ENCODE measurements at regions not wholly inside any gene's neighbourhood (a gene's known extent, or its start where the extent isn't known, plus 50 kb on each side); places are given as distances from the start of the nearest gene placed in this dataset.
A peak's percentile ranks its signal among the peaks of the same experiment; 100 is the strongest.

- H3K4me1 ChIP-seq (ENCODE audit: low read depth) = no peaks in the 10 kb centered on the region
- H3K4me3 ChIP-seq = no peak overlapping the region
- no peak for TF ChIP-seq CTCF (IDR thresholded peaks at IDR 0.05)
- ATAC-seq (no peak), DNase-seq (no peak)
- intact Hi-C loops (cut with DNase I, micrococcal nuclease) = no loop called here
- H3K9me3 ChIP-seq = no peaks in the 10 kb centered on the region
- H3K36me3 ChIP-seq (ENCODE audit: low read depth) = no peaks in the 10 kb centered on the region
Measured at GRCh38 chr1:37277366-37277765, 197.0 kb upstream of the ZC3H12A start.

- DNase-seq (no peak), ATAC-seq (no peak)
- intact Hi-C loops (cut with DNase I, micrococcal nuclease) = no loop called here
- no peak for TF ChIP-seq CTCF (IDR thresholded peaks at IDR 0.05)
- no peaks in the 10 kb centered on the region for H3K36me3 ChIP-seq (ENCODE audit: low read depth)
- no peak overlapping the region for H3K4me3 ChIP-seq
- no peaks in the 10 kb centered on the region for H3K4me1 ChIP-seq (ENCODE audit: low read depth)
- H3K9me3 ChIP-seq = no peaks in the 10 kb centered on the region
Measured at GRCh38 chr1:37281354-37281753, 193.0 kb upstream of the ZC3H12A start.

- Histone ChIP-seq H3K4me3 (no peak overlapping the region), H3K4me1 (ENCODE audit: low read depth) (no peaks in the 10 kb centered on the region), H3K9me3 (no peaks in the 10 kb centered on the region), H3K36me3 (ENCODE audit: low read depth) (no peaks in the 10 kb centered on the region)
- DNase-seq = no peak
- no peak for TF ChIP-seq CTCF (IDR thresholded peaks at IDR 0.05)
- no peak for ATAC-seq
- intact Hi-C loops (cut with DNase I, micrococcal nuclease) = no loop called here
Measured at GRCh38 chr1:37282764-37283163, 191.6 kb upstream of the ZC3H12A start.

- Histone ChIP-seq H3K9me3 (no peaks in the 10 kb centered on the region), H3K36me3 (ENCODE audit: low read depth) (no peaks in the 10 kb centered on the region), H3K4me1 (ENCODE audit: low read depth) (no peaks in the 10 kb centered on the region), H3K4me3 (no peak overlapping the region)
- DNase-seq (no peak), ATAC-seq (no peak)
- intact Hi-C loops (cut with DNase I, micrococcal nuclease) = no loop called here
- no peak for TF ChIP-seq CTCF (IDR thresholded peaks at IDR 0.05)
Measured at GRCh38 chr1:37284053-37284452, 190.3 kb upstream of the ZC3H12A start.

GRCh38 chr1:37286881-37287280 is 187.5 kb upstream of the ZC3H12A start:
- no peaks in the 10 kb centered on the region for H3K4me1 ChIP-seq (ENCODE audit: low read depth)
- H3K36me3 ChIP-seq (ENCODE audit: low read depth) = no peaks in the 10 kb centered on the region
- H3K9me3 ChIP-seq = no peaks in the 10 kb centered on the region
- ATAC-seq (no peak), DNase-seq (no peak)
- H3K4me3 ChIP-seq = no peak overlapping the region
- intact Hi-C loops (cut with DNase I, micrococcal nuclease) = no loop called here
- no peak for TF ChIP-seq CTCF (IDR thresholded peaks at IDR 0.05)

- no peaks in the 10 kb centered on the region for H3K36me3 ChIP-seq (ENCODE audit: low read depth)
- no peak for TF ChIP-seq CTCF (IDR thresholded peaks at IDR 0.05)
- H3K9me3 ChIP-seq = no peaks in the 10 kb centered on the region
- H3K4me3 ChIP-seq = no peak overlapping the region
- intact Hi-C loops (cut with DNase I, micrococcal nuclease) = no loop called here
- ATAC-seq (peak; percentile 85), DNase-seq (peak in 1 of 3 donors; percentile 26)
- no peaks in the 10 kb centered on the region for H3K4me1 ChIP-seq (ENCODE audit: low read depth)
Measured at GRCh38 chr1:37288900-37289299, 185.5 kb upstream of the ZC3H12A start.

Data from mucosa of descending colon (tissue), 3 donors.